GM10266 (cell line): ENCODE measurements at regions not wholly inside any gene's neighbourhood (a gene's known extent, or its start where the extent isn't known, plus 50 kb on each side); places are given as distances from the start of the nearest gene placed in this dataset.

Source experiments
- DNase-seq: peaks from one replicate; pipeline ENCODE4 v3.0.0; 2012; ENCODE audit errors: extremely low spot score
- TF ChIP-seq, protein P1 (sequence below): IDR thresholded peaks from 2 replicates; pipeline ENCODE4 v1.5.1; 2012; ENCODE audit warnings: mild to moderate bottlenecking, low read depth; ENCODE audit not compliant: control insufficient read depth, insufficient read depth; ENCODE audit errors: missing control alignments

DNA sequence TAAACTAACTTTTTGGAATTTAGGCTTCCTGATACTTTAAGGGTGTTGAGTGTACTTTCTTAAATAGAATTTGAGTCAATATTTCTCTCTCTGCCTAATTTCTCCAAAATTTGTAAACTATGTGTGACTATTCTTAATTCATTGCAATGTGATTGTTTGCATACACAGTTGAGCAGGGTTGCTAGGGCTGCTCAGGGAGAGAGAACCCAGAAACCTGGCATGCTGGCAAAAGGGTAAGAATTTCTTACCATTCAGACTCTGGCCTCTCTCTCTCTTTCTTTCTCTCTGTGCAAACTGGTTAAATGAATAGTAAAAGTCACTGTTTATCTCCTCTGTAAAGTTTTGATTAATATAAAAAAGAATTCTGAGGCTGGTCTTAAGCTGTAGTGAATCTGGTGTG is 51.0 kb upstream of the NAMPT start:
- DNase-seq = no peak
- TF ChIP-seq, protein P1, sequence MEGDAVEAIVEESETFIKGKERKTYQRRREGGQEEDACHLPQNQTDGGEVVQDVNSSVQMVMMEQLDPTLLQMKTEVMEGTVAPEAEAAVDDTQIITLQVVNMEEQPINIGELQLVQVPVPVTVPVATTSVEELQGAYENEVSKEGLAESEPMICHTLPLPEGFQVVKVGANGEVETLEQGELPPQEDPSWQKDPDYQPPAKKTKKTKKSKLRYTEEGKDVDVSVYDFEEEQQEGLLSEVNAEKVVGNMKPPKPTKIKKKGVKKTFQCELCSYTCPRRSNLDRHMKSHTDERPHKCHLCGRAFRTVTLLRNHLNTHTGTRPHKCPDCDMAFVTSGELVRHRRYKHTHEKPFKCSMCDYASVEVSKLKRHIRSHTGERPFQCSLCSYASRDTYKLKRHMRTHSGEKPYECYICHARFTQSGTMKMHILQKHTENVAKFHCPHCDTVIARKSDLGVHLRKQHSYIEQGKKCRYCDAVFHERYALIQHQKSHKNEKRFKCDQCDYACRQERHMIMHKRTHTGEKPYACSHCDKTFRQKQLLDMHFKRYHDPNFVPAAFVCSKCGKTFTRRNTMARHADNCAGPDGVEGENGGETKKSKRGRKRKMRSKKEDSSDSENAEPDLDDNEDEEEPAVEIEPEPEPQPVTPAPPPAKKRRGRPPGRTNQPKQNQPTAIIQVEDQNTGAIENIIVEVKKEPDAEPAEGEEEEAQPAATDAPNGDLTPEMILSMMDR = no peak
